GM12892 (cell line): ENCODE measurements at regions not wholly inside any gene's neighbourhood (a gene's known extent, or its start where the extent isn't known, plus 50 kb on each side); places are given as distances from the start of the nearest gene placed in this dataset.

Experiments used
- POLR2A ChIP-seq: IDR thresholded peaks from 2 replicates; pipeline ENCODE4 v1.6.1; 2011; ENCODE audit warnings: low read depth, low read length, control low read depth
- POLR2AphosphoS5 ChIP-seq: IDR thresholded peaks from 2 replicates; pipeline ENCODE4 v1.6.1; 2011; ENCODE audit warnings: low read depth, low read length, control low read depth

- no peak for TF ChIP-seq POLR2AphosphoS5
- no peak for TF ChIP-seq POLR2A
These were observed 97.7 kb upstream of the IPO5 start for GRCh38 chr13:97855570-97856303.
